HG02852 (cell line): ENCODE measurements at regions not wholly inside any gene's neighbourhood (a gene's known extent, or its start where the extent isn't known, plus 50 kb on each side); places are given as distances from the start of the nearest gene placed in this dataset.
"Not testable (repeated sequence)": the region's sequence is repeated elsewhere in the genome, so short reads cannot be mapped to it uniquely, and the experiment has no call there.

Experiments used
- ATAC-seq: cut with Tn5 transposase; IDR thresholded peaks from one replicate; pipeline ENCODE4 v1.9.1; 2021; ENCODE audit warnings: mild to moderate bottlenecking, moderate library complexity; ENCODE audit not compliant: unreplicated experiment

DNA sequence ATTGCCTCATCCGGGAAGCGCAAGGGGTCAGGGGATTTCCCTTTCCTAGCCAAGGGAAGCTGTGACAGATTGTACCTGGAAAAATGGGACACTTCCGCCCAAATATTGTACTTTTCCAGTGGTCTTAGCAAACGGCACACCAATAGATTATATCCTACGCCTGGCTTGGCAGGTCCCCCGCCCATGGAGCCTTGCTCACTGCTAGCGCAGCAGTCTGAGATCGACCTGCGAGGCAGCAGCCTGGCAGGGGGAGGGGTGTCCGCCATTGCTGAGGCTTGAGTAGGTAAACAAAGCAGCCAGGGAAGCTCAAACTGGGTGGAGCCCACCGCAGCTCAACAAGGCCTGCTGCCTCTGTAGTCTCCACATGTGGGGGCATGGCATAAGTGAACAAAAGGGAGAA lies 1075.4 kb upstream of the GOT2 start:
- ATAC-seq = not testable (repeated sequence)

DNA sequence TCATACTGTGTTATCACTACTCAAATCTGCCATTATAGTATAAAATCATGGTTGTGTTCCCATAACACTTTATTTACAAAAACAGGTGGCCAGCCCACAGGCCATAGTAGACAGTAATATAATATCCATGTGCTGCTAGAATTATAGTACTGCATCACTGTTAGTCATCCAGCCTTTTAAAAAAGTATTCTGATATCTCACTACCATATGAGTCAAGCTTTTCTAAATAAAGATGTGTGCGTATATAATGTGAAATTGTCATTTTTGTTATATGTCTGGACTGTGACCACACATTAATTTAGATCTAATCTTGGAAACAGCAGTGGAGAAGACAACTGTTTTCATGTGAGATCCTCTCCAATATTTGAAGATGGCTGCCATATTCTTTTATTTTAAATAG lies 1049.1 kb upstream of the GOT2 start:
- ATAC-seq = no peak

- no peak for ATAC-seq
These were observed 1039.2 kb upstream of the GOT2 start for GRCh38 chr16:59773330-59773729.

- no peak for ATAC-seq
These were observed 1025.2 kb upstream of the GOT2 start for GRCh38 chr16:59759296-59759695.

- no peak for ATAC-seq
These were observed 1024.7 kb upstream of the GOT2 start for GRCh38 chr16:59758848-59759247.

GRCh38 chr16:59754854-59755253 lies 1020.7 kb upstream of the GOT2 start:
- no peak for ATAC-seq

GRCh38 chr16:59749662-59750336 lies 1015.7 kb upstream of the GOT2 start:
- no peak for ATAC-seq

DNA sequence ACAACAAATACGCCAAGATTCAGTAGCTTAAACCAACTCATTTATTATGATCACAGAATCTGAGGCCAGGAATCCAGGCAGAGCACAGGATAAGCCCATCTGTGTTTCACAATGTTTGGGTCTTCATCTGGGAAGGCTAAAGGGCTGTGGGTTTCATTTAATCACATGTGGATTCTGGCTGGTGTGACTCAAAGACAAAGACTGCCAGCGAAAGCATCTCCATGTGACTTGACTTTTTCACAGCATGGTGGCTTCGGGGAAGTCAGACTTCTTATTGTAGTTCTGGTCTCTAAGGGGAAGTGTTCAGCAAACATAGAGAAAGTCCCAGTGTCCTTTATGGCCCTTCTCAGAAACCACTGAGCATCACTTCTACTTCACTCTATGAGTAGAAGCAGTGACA lies 1014.4 kb upstream of the GOT2 start:
- no peak for ATAC-seq

DNA sequence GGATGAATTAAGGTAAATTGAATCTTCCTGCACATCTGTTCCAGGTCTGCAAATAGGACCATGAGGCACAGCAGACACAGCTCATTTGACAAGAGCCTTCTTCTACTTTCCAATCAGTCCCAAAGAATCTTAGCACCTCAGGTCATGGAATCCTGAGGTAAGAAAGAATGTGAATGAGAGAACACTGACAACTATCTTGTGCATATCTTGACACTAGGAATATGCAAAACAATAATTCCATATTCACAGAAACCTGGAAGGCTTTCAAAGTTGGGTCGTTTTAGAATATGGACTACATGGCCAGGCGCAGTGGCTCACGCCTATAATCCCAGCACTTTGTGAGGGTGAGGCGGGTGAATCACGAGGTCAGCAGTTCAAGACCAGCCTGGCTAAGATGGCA lies 1009.4 kb upstream of the GOT2 start:
- no peak for ATAC-seq

DNA sequence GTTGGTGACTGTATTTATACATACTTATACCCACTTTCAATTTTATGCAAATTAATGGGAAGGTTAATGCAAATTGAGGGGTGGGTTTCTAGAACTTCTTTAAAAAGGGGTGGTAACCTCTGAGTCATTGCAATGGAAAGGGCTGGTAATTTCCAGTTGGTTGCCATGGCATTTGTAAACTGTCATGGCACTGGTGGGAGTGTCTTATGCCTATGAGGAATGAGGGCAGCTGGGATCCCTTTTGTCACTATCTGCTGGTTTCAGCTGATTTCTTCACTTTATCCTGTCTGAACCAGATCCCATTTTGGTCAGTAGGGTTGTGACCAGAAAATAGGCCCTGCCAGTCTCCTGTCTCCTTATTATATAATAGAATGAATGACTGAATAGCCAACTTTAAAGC lies 1006.7 kb upstream of the GOT2 start:
- no peak for ATAC-seq

DNA sequence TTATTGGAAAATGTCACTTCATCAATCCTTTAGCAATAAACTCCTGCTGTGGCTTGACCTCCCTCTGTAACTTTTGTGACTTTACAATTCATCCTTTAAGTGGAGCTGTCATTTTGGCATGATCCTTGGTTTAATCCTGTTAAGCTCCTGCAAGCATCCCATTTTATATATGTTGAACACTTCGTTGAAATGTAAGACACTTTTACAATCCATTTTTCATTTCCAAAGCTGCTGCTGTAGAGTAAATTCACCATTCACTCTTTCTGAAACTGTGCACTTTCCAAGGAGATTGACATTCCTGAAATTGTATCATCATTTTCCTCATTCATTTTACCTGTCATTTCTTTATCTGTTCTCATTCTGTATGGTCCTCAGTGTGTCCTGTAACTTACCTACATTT lies 1003.2 kb upstream of the GOT2 start:
- no peak for ATAC-seq

DNA sequence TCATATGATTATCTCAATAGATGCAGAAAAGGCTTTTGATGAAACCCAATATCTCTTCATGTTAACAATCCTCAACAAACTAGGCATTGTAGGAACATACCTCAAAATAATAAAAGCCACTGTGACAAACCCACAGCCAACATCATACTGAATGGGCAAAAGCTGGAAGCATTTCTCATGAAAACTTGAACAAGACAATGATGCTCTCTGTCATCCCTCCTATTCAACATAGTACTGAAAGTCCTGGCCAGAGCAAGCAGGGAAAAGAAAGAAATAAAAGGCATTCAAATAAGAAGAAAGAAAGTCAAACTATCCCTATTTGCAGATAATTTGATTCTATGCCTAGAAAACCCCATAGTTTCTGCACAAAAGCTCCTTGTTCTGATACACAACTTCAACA lies 999.2 kb upstream of the GOT2 start:
- ATAC-seq = no peak

- no peak for ATAC-seq
These were observed 995.5 kb upstream of the GOT2 start for GRCh38 chr16:59729613-59730012.

DNA sequence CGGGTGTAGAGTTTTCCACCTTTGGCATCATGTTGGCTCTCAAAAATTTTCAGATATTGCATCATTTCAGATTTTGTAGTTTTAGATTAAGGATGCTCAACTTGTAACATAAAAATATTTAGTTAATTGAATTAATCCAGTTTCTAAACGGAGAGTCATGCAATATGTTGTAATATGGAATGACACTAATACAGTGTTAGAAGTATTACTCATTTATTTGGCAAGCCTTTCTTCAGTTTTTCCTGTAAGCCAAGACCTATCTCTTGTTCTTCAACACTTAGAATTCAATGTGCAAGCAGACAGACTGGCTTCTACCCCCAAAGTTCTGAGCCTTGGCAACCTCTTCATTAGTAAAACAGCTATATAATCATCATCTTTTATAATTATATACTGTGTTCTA lies 985.0 kb upstream of the GOT2 start:
- ATAC-seq = no peak

GRCh38 chr16:59707436-59708226 lies 973.5 kb upstream of the GOT2 start:
- no peak for ATAC-seq

DNA sequence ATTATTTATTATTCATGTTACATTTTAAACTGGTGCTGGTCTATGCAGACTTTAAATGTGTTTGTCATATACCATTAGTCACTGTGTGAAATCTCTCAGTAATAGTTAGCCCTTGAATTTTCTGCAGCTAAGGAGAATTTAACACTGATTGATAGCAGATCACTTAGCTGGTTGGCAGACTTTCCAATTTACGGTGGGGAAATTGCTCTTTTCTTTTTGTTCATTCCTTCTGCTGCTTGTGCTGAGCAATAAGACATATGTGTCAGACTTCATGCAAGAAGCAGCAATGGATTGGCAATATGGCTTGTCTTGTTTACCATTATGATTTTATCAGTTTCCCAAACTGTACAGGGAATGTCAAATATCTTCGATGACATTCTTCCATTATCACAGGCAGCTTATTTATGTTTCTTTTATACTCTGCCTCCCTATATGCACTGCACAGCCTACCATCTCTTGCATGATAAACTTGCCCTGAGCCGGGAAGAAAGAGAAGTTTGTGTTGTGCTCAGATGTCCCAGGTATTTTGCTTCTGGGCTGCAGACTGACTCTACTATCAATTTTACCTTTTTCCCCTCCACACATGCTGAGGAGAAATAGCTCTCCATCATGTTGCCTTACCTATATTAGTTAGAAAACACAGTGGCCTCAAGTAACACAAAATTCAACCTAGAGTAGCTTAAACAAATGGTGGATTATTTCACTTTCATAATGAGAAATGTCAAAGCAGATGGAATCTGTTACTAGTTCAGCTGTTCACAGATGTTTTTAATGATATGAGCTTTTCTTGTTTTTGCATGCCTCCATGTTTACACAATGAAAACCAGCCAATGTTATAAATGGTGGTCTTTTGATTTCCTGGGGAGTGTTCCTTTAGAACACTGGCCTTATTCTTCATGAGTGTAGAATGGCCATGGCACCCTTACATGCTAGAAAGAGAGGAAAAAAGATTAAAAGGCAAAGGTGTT lies 968.1 kb upstream of the GOT2 start:
- ATAC-seq = no peak

GRCh38 chr16:59699786-59700185 lies 965.7 kb upstream of the GOT2 start:
- no peak for ATAC-seq

GRCh38 chr16:59698346-59699020 lies 964.4 kb upstream of the GOT2 start:
- ATAC-seq = no peak

DNA sequence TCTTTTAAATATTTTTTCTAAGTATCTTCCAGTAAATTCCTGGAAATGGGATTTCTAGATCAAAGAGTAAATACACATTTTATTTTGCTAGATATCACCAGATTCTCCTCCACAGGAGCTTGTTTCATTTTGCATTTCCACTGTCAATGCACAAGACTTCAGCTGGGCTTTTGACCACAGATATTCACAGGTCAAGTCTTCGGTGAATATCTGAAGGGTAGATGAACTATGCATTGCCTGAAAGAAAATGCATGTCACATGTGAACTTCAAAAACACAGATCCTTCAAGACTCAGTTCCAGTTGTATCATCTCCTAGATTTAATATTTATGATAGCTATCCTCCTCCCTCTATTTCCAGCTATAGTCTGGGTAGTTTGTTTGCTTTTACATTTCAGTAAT lies 963.6 kb upstream of the GOT2 start:
- no peak for ATAC-seq

- no peak for ATAC-seq
These were observed 963.1 kb upstream of the GOT2 start for GRCh38 chr16:59697236-59697635.

DNA sequence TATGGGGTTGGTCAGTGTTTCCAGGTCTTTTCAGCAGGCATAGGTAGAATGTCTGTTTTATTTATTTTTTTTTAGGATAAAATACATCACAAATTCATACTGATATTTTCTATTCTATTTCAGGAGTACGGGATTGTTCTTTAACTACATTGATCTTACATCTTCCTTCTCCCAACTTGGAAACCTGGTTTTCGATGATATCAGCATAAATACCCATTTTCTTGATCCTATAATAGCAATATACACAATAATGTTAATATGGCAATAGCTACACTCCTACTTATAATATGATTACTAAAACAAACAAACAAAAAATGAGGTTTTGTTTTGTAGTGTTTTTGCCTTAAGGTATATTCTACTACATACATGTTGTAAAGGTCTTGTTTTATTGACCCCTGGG lies 962.4 kb upstream of the GOT2 start:
- no peak for ATAC-seq
